Esophagus squamous epithelium (tissue), 5 donors: ENCODE measurements at regions not wholly inside any gene's neighbourhood (a gene's known extent, or its start where the extent isn't known, plus 50 kb on each side); places are given as distances from the start of the nearest gene placed in this dataset.
A peak's percentile ranks its signal among the peaks of the same experiment; 100 is the strongest.

ENCODE experiments used
- DNase-seq: peaks from one replicate; lab custom pipeline; 2025; lab: John Stamatoyannopoulos, UW
- H3K27ac ChIP-seq, 4 donors: fragments of 200-600 bp; sonication (generic); one replicate each; pipeline ENCODE4 v1.5.1; 2016 to 2019; ENCODE audit warnings: mild to moderate bottlenecking in 1 of 4
- H3K27me3 ChIP-seq, 4 donors: fragments of 200-600 bp; sonication (generic); 1 replicate in 3 of 4; 2 replicates in 1 of 4; pipeline versions ENCODE4 v1.5.1 to v1.6.0; 2017 to 2021; ENCODE audit warnings: antibody characterized with exemption in 1 of 4
- H3K36me3 ChIP-seq, 3 donors: fragments of 200-600 bp; sonication (generic); one replicate each; pipeline ENCODE4 v1.5.1; 2016 to 2019
- H3K4me1 ChIP-seq, 3 donors: fragments of 200-600 bp; sonication (generic); one replicate each; pipeline ENCODE4 v1.5.1; 2017 to 2019
- H3K4me3 ChIP-seq, 4 donors: fragments of 200-600 bp; sonication (generic); 1 replicate in 3 of 4; 2 replicates in 1 of 4; pipeline ENCODE4 v1.5.1; 2016 to 2019; ENCODE audit warnings: mild to moderate bottlenecking in 2 of 4, moderate library complexity in 1 of 4
- H3K9me3 ChIP-seq, 3 donors: fragments of 200-600 bp; sonication (generic); one replicate each; pipeline ENCODE4 v1.5.1; 2016 to 2019
- CTCF ChIP-seq, 6 experiments: fragments of 450-650 bp in 4 of 6; fragments of 200-600 bp in 2 of 6; sonication (generic) in 2 of 6; IDR thresholded peaks; one replicate each; pipeline ENCODE4 v1.5.1; 2016 to 2019; ENCODE audit warnings: antibody characterized with exemption in 6 of 6, mild to moderate bottlenecking in 4 of 6, moderate library complexity in 4 of 6
- POLR2A ChIP-seq, 4 donors: fragments of 450-650 bp; IDR thresholded peaks; one replicate each; pipeline ENCODE4 v1.6.1; 2017; ENCODE audit warnings: antibody characterized with exemption in 4 of 4, mild to moderate bottlenecking in 4 of 4, moderate library complexity in 3 of 4
- WGBS, 2 donors: methylation state at CpG; one replicate each; pipeline ENCODE4 v1.1.5; 2018; 5-methylcytosine and 5-hydroxymethylcytosine counted together
- intact Hi-C: fragments of 100-400 bp; cut with DNase I; formaldehyde crosslinking; loops from one replicate; pipeline ENCODE4 v1.15.0; 2022
- donor health status: DM: yes; HTN: yes; CAD: no.

- no peak for TF ChIP-seq CTCF (IDR thresholded peaks at IDR 0.05)
- TF ChIP-seq POLR2A (IDR thresholded peaks at IDR 0.05): no peak
- Histone ChIP-seq H3K4me3 (no peak overlapping the region), H3K27me3 (no peaks in the 10 kb centered on the region), H3K4me1 (peaks cover 0 to 4% (median 0%) of the 10 kb centered on the region in 3 donors), H3K27ac (no peak overlapping the region), H3K36me3 (no peaks in the 10 kb centered on the region), H3K9me3 (no peaks in the 10 kb centered on the region)
- intact Hi-C loops: no loop called here
- DNase-seq: no peak
- 80 to 84% methylated on average over 3 to 4 of the region's 4 CpGs for WGBS, 2 donors
These were observed 893.2 kb downstream of the BCL11A start for GRCh38 chr2:59660262-59660661.

DNA sequence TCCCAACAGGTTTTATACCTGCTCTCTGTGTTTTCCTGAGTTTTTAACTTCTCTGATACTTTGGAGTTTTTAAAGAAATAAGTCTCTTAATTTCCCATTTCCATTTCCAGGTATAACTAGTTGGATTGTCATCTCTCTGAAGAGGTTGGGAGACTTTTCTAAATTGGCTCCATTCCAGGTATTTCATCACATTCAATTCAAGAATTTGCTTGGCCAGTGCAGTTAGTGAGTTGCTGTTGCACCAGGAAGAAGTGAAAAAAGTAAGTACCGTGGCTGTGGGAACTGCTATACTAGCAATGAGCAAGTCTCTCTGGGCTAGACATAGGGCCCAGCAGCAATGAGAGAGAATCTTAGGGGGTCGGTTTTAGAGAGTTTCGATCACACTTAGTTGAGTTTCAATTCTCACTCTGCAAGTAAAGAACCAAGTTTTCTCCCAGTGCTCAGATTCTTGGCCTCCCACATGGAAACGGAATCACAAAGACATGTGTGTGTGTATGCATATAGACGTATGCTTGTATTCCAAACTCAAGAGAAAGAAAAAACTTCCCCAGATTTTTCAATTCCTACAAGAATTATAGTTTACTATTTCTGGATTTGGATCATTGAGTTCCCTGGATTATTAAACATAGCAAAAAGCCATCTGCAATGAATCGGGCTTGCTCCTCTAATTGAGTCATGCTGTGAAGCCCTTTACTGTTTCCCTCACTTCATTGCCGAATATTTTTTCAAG lies 894.4 kb downstream of the BCL11A start:
- H3K9me3 ChIP-seq: no peaks in the 10 kb centered on the region
- H3K4me1 ChIP-seq: peaks cover 0 to 16% (median 0%) of the 10 kb centered on the region in 3 donors
- no peak overlapping the region for H3K27ac ChIP-seq
- WGBS, 2 donors: 66 to 70% methylated on average over 7 of the region's 7 CpGs
- DNase-seq: no peak
- TF ChIP-seq POLR2A (IDR thresholded peaks at IDR 0.05): no peak
- TF ChIP-seq CTCF (IDR thresholded peaks at IDR 0.05): no peak
- H3K36me3 ChIP-seq: no peaks in the 10 kb centered on the region
- intact Hi-C loops: no loop called here
- H3K27me3 ChIP-seq: no peaks in the 10 kb centered on the region
- no peak overlapping the region for H3K4me3 ChIP-seq

- no peaks in the 10 kb centered on the region for H3K9me3 ChIP-seq
- WGBS, 2 donors: 49 to 67% methylated on average over 9 of the region's 9 CpGs
- peaks cover 0 to 16% (median 0%) of the 10 kb centered on the region in 3 donors for H3K4me1 ChIP-seq
- no peaks in the 10 kb centered on the region for H3K27me3 ChIP-seq
- intact Hi-C loops: no loop called here
- no peak for DNase-seq
- H3K27ac ChIP-seq: peak overlapping the region in 2 of 4 donors; percentile 16 to 59
- H3K4me3 ChIP-seq: no peak overlapping the region
- TF ChIP-seq CTCF (IDR thresholded peaks at IDR 0.05) (no peak), POLR2A (IDR thresholded peaks at IDR 0.05) (no peak)
- no peaks in the 10 kb centered on the region for H3K36me3 ChIP-seq
These were observed 897.6 kb downstream of the BCL11A start for GRCh38 chr2:59655809-59656208.

- H3K27me3 ChIP-seq: no peaks in the 10 kb centered on the region
- no peak for TF ChIP-seq POLR2A (IDR thresholded peaks at IDR 0.05)
- TF ChIP-seq CTCF (IDR thresholded peaks at IDR 0.05): no peak
- no peak for DNase-seq
- no peaks in the 10 kb centered on the region for H3K36me3 ChIP-seq
- intact Hi-C loops: no loop called here
- peaks cover 0 to 16% (median 0%) of the 10 kb centered on the region in 3 donors for H3K4me1 ChIP-seq
- H3K4me3 ChIP-seq: no peak overlapping the region
- H3K9me3 ChIP-seq: no peaks in the 10 kb centered on the region
- H3K27ac ChIP-seq: peak overlapping the region in 1 of 4 donors; percentile 59
- WGBS, 2 donors: 17 to 59% methylated on average over 4 of the region's 4 CpGs
These were observed 898.7 kb downstream of the BCL11A start for GRCh38 chr2:59654710-59655109.

- Histone ChIP-seq H3K4me1 (peaks cover 0 to 16% (median 0%) of the 10 kb centered on the region in 3 donors), H3K9me3 (no peaks in the 10 kb centered on the region), H3K27ac (no peak overlapping the region), H3K36me3 (no peaks in the 10 kb centered on the region), H3K4me3 (no peak overlapping the region), H3K27me3 (no peaks in the 10 kb centered on the region)
- DNase-seq: no peak
- TF ChIP-seq CTCF (IDR thresholded peaks at IDR 0.05): no peak
- no peak for TF ChIP-seq POLR2A (IDR thresholded peaks at IDR 0.05)
- intact Hi-C loops: no loop called here
- 51 to 53% methylated on average over 2 of the region's 2 CpGs for WGBS, 2 donors
These were observed 900.3 kb downstream of the BCL11A start for GRCh38 chr2:59653164-59653563.
